Loucy (cell line): ENCODE measurements at regions not wholly inside any gene's neighbourhood (a gene's known extent, or its start where the extent isn't known, plus 50 kb on each side); places are given as distances from the start of the nearest gene placed in this dataset.

Experiments used
- H2AFZ ChIP-seq: fragments of 200-600 bp; sonication (generic); 2 replicates; pipeline ENCODE4 v1.6.0; 2016; ENCODE audit warnings: antibody characterized with exemption, mild to moderate bottlenecking, low read length, moderate library complexity
- H3F3A ChIP-seq: fragments of 200-600 bp; 2 replicates; pipeline ENCODE4 v1.6.0; 2016; ENCODE audit warnings: antibody characterized with exemption, low read depth, mild to moderate bottlenecking
- H3K27me3 ChIP-seq: fragments of 200-600 bp; sonication (generic); 2 replicates; pipeline ENCODE4 v1.6.1; 2014; ENCODE audit warnings: low read length, mild to moderate bottlenecking; ENCODE audit not compliant: insufficient read depth, poor library complexity, severe bottlenecking
- H3K36me3 ChIP-seq: fragments of 200-600 bp; sonication (generic); 2 replicates; pipeline ENCODE4 v1.6.1; 2016; ENCODE audit warnings: low read length; ENCODE audit not compliant: insufficient read depth
- H3K4me1 ChIP-seq: fragments of 200-600 bp; sonication (generic); 2 replicates; pipeline ENCODE4 v1.5.1; 2014; ENCODE audit warnings: low read length, mild to moderate bottlenecking; ENCODE audit not compliant: insufficient read depth, poor library complexity, severe bottlenecking
- H3K4me2 ChIP-seq: fragments of 200-600 bp; sonication (generic); 2 replicates; pipeline ENCODE4 v1.6.0; 2014; ENCODE audit warnings: antibody characterized with exemption, low read length, low read depth, mild to moderate bottlenecking; ENCODE audit not compliant: poor library complexity, severe bottlenecking
- H3K4me3 ChIP-seq: fragments of 200-600 bp; sonication (generic); 2 replicates; pipeline ENCODE4 v1.5.1; 2014; ENCODE audit warnings: low read length, mild to moderate bottlenecking, mixed read lengths; ENCODE audit not compliant: poor library complexity, severe bottlenecking
- H3K79me2 ChIP-seq: fragments of 200-600 bp; sonication (generic); 2 replicates; pipeline ENCODE4 v1.6.1; 2014; ENCODE audit warnings: low read length; ENCODE audit not compliant: insufficient read depth
- H3K9ac ChIP-seq: fragments of 200-600 bp; sonication (generic); 2 replicates; pipeline ENCODE4 v1.6.0; 2014; ENCODE audit warnings: mild to moderate bottlenecking, low read depth, low read length, moderate library complexity; ENCODE audit not compliant: poor library complexity, severe bottlenecking
- H3K9me2 ChIP-seq: fragments of 200-600 bp; sonication (generic); replicated peaks from 2 replicates; pipeline ENCODE4 v1.6.1; 2016; ENCODE audit warnings: low read depth, low read length, mixed read lengths
- H3K9me3 ChIP-seq: fragments of 200-600 bp; sonication (generic); 2 replicates; pipeline ENCODE4 v1.6.1; 2014; ENCODE audit warnings: mild to moderate bottlenecking, antibody characterized with exemption, low read length, low read depth; ENCODE audit not compliant: insufficient read depth
- H4K20me1 ChIP-seq: fragments of 200-600 bp; sonication (generic); 2 replicates; pipeline ENCODE4 v1.6.0; 2014; ENCODE audit warnings: antibody characterized with exemption, low read length, mild to moderate bottlenecking; ENCODE audit not compliant: insufficient read depth, poor library complexity, severe bottlenecking
- EZH2phosphoT487 ChIP-seq: fragments of 200-600 bp; IDR thresholded peaks from 2 replicates; pipeline ENCODE4 v1.6.1; 2018; ENCODE audit warnings: antibody characterized with exemption, mild to moderate bottlenecking, moderate library complexity, borderline replicate concordance
- TF ChIP-seq, protein P1 (sequence below): fragments of 200-600 bp; sonication (generic); conservative IDR thresholded peaks from 2 replicates; pipeline ENCODE4 v1.5.1; 2014; ENCODE audit warnings: mild to moderate bottlenecking, antibody characterized with exemption, low read length

DNA sequence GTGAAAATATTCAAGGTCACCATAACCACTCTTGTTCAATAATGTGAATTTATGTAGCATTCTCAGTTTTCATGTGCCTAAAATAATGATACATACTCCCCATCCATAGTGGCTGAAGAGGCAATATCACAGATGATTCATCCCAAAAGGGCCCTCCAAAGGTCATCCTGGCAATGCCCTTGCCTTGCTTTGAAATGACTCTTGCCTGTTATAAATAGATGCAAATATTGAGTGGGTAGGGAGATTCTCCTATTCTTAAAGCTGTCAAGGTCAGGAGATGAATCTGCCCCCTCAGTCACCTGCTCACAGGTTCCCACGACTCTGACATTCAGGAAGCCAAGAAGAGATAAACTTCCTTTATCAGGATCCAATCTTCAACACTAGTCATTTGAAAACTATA is 490.5 kb downstream of the TNS1 start:
- no peaks in the 10 kb centered on the region for H3K36me3 ChIP-seq
- TF ChIP-seq, protein P1, sequence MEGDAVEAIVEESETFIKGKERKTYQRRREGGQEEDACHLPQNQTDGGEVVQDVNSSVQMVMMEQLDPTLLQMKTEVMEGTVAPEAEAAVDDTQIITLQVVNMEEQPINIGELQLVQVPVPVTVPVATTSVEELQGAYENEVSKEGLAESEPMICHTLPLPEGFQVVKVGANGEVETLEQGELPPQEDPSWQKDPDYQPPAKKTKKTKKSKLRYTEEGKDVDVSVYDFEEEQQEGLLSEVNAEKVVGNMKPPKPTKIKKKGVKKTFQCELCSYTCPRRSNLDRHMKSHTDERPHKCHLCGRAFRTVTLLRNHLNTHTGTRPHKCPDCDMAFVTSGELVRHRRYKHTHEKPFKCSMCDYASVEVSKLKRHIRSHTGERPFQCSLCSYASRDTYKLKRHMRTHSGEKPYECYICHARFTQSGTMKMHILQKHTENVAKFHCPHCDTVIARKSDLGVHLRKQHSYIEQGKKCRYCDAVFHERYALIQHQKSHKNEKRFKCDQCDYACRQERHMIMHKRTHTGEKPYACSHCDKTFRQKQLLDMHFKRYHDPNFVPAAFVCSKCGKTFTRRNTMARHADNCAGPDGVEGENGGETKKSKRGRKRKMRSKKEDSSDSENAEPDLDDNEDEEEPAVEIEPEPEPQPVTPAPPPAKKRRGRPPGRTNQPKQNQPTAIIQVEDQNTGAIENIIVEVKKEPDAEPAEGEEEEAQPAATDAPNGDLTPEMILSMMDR, result no peak
- no peak for TF ChIP-seq EZH2phosphoT487
- H3F3A ChIP-seq, result no peaks in the 10 kb centered on the region
- no peak overlapping the region for H3K4me2 ChIP-seq
- H2AFZ ChIP-seq, result no peak overlapping the region
- no peaks in the 10 kb centered on the region for H3K4me1 ChIP-seq
- no peaks in the 10 kb centered on the region for H3K79me2 ChIP-seq
- no peaks in the 10 kb centered on the region for H3K27me3 ChIP-seq
- H3K9ac ChIP-seq, result no peak overlapping the region
- H3K9me2 ChIP-seq, result no peaks in the 10 kb centered on the region
- H4K20me1 ChIP-seq, result no peaks in the 10 kb centered on the region
- H3K4me3 ChIP-seq, result no peak overlapping the region
- no peaks in the 10 kb centered on the region for H3K9me3 ChIP-seq

DNA sequence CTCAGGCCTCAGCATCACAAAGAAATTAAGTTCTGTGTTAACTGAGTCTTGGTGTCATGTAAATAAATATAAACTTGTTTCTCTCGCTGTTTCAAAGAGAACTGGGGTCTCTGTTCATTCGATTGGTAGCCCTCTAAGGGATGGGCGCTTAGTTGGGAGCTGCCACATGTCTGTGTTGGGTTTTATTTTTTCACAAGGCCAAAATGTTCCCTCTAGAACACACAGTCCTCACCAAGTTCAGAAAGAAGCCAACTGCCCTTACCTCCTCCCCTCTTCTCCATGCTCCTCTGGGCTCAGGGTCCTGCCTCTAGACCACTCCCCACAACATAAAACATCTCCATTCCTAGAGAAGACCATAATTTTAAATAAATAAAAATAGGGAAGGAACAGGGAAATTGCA is 490.9 kb downstream of the TNS1 start:
- Histone ChIP-seq H3K9ac (no peak overlapping the region), H3F3A (no peaks in the 10 kb centered on the region), H3K27me3 (no peaks in the 10 kb centered on the region), H4K20me1 (no peaks in the 10 kb centered on the region), H3K4me1 (no peaks in the 10 kb centered on the region), H3K9me2 (no peaks in the 10 kb centered on the region), H3K4me3 (no peak overlapping the region), H3K36me3 (no peaks in the 10 kb centered on the region), H3K4me2 (no peak overlapping the region), H3K79me2 (no peaks in the 10 kb centered on the region), H2AFZ (no peak overlapping the region), H3K9me3 (no peaks in the 10 kb centered on the region)
- TF ChIP-seq, protein P1, result no peak
- TF ChIP-seq EZH2phosphoT487, result no peak

DNA sequence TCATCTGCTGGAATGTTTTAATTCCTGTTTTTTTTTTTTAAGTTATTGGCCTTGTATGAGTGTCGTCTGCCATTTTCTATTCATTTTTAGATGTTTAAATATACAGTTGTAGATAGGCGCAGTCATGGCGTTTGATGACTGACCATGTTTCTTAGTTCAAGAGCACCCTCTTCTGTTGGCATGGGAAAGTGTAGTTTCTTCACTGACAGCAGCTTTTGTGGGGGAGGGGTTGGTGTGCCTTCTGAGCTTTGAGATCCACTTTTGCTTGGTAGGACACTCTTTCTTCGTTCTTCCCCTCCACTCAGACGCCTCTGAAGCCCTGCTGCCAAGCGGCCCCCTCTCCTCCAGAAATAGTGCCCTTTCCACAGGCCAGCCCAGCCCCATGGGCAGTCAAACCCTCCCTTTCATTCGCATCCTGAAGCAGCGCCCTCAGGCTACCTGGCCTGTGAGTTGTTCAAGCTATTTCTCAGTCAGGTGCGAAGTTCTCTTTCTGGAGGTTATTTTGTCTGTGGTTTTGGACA is 492.0 kb downstream of the TNS1 start:
- no peaks in the 10 kb centered on the region for H3F3A ChIP-seq
- peak overlapping the region; percentile 61; the same call in 1 of the 2 replicates for H2AFZ ChIP-seq
- H3K9ac ChIP-seq, result no peak overlapping the region
- H3K4me3 ChIP-seq, result no peak overlapping the region
- no peaks in the 10 kb centered on the region for H3K9me2 ChIP-seq
- no peaks in the 10 kb centered on the region for H3K79me2 ChIP-seq
- H3K4me2 ChIP-seq, result no peak overlapping the region
- no peaks in the 10 kb centered on the region for H3K9me3 ChIP-seq
- H3K36me3 ChIP-seq, result no peaks in the 10 kb centered on the region
- no peaks in the 10 kb centered on the region for H3K27me3 ChIP-seq
- TF ChIP-seq, protein P1, result peak; percentile 83
- TF ChIP-seq EZH2phosphoT487, result no peak
- no peaks in the 10 kb centered on the region for H4K20me1 ChIP-seq
- no peaks in the 10 kb centered on the region for H3K4me1 ChIP-seq
